SK-N-SH (cell line): ENCODE measurements at regions not wholly inside any gene's neighbourhood (a gene's known extent, or its start where the extent isn't known, plus 50 kb on each side); places are given as distances from the start of the nearest gene placed in this dataset.
"Not testable (repeated sequence)": the region's sequence is repeated elsewhere in the genome, so short reads cannot be mapped to it uniquely, and the experiment has no call there.

Source experiments
- CTCF ChIA-PET: fragments of 300-600, 350-600 bp; formaldehyde crosslinking; extraction: SDS; loops from one replicate; lab custom pipeline; 2021; lab: Yijun Ruan, JAX
- POLR2A ChIA-PET: fragments of 350-600 bp; sonication (Branson Sonifier 250); formaldehyde crosslinking; extraction: SDS; loops from one replicate; lab custom pipeline; 2020; ENCODE audit warnings: antibody characterized with exemption, inconsistent platforms; lab: Yijun Ruan, JAX
- DNase-seq: peaks from one replicate; pipeline ENCODE4 v3.0.0; 2012
- H2AFZ ChIP-seq: fragments of 200-600 bp; sonication (generic); 2 replicates; pipeline ENCODE4 v1.8.1; 2016; ENCODE audit warnings: antibody characterized with exemption, mild to moderate bottlenecking, low read depth
- H3F3A ChIP-seq: fragments of 200-600 bp; sonication (generic); replicated peaks from 2 replicates; pipeline ENCODE3; 2016; ENCODE audit warnings: antibody characterized with exemption, mild to moderate bottlenecking; ENCODE audit not compliant: insufficient read depth
- H3K27ac ChIP-seq, 2 experiments: fragments of 200-500 bp in 1 of 2; fragments of 200-600 bp in 1 of 2; sonication (Bioruptor generic) in 1 of 2; sonication (generic), shearing (Covaris generic) in 1 of 2; 2 replicates each; pipeline versions ENCODE4 v1.5.1 to v1.6.1; 2014 to 2016; ENCODE audit warnings: low read depth in 2 of 2, inconsistent platforms in 1 of 2, low read length in 1 of 2, mild to moderate bottlenecking in 1 of 2, mixed read lengths in 1 of 2
- H3K27me3 ChIP-seq: fragments of 200-600 bp; sonication (generic), shearing (Covaris generic); 2 replicates; pipeline ENCODE4 v1.6.1; 2016; ENCODE audit warnings: mixed run types; ENCODE audit not compliant: insufficient read depth
- H3K36me3 ChIP-seq, 2 experiments: fragments of 200-500 bp in 1 of 2; fragments of 200-600 bp in 1 of 2; sonication (Bioruptor generic) in 1 of 2; sonication (generic) in 1 of 2; replicated peaks in 1 of 2; 2 replicates each; pipeline versions ENCODE3 to v1.5.1; 2014 to 2016; ENCODE audit warnings: low read length in 1 of 2, mild to moderate bottlenecking in 1 of 2; ENCODE audit not compliant: insufficient read depth in 2 of 2, control insufficient read depth in 1 of 2
- H3K4me1 ChIP-seq, 2 experiments: fragments of 200-500 bp in 1 of 2; fragments of 200-600 bp in 1 of 2; sonication (Bioruptor generic) in 1 of 2; sonication (generic), shearing (Covaris generic) in 1 of 2; 2 replicates each; pipeline versions ENCODE4 v1.5.1 to v1.6.1; 2014 to 2016; ENCODE audit warnings: low read depth in 1 of 2, low read length in 1 of 2, mixed run types in 1 of 2; ENCODE audit not compliant: insufficient read depth in 2 of 2, control insufficient read depth in 1 of 2
- H3K4me2 ChIP-seq: fragments of 200-600 bp; sonication (generic), shearing (Covaris generic); 2 replicates; pipeline ENCODE4 v1.6.1; 2017; ENCODE audit warnings: mixed run types
- H3K4me3 ChIP-seq, 2 experiments: fragments of 200-500 bp in 1 of 2; fragments of 200-600 bp in 1 of 2; sonication (Bioruptor generic) in 1 of 2; sonication (generic), shearing (Covaris generic) in 1 of 2; 2 replicates each; pipeline versions ENCODE4 v1.5.1 to v1.8.1; 2014 to 2016; ENCODE audit warnings: low read depth in 2 of 2, inconsistent platforms in 1 of 2, low read length in 1 of 2, mild to moderate bottlenecking in 1 of 2, mixed read lengths in 1 of 2, moderate library complexity in 1 of 2
- H3K79me2 ChIP-seq: fragments of 200-600 bp; sonication (generic); 2 replicates; pipeline ENCODE4 v1.8.1; 2017; ENCODE audit warnings: mild to moderate bottlenecking; ENCODE audit not compliant: insufficient read depth
- H3K9ac ChIP-seq: fragments of 200-600 bp; sonication (generic); 2 replicates; pipeline ENCODE4 v1.6.1; 2017; ENCODE audit warnings: mixed run types
- H3K9me2 ChIP-seq: fragments of 200-600 bp; sonication (generic); 2 replicates; pipeline ENCODE4 v1.6.1; 2017; ENCODE audit warnings: mixed run types
- H3K9me3 ChIP-seq: fragments of 200-600 bp; sonication (generic); 2 replicates; pipeline ENCODE4 v1.6.1; 2017; ENCODE audit warnings: mixed run types, mild to moderate bottlenecking, moderate library complexity
- H4K20me1 ChIP-seq: fragments of 200-600 bp; sonication (generic); 2 replicates; pipeline ENCODE4 v1.6.1; 2017; ENCODE audit warnings: mild to moderate bottlenecking, mixed run types; ENCODE audit not compliant: insufficient read depth
- ELF1 ChIP-seq: IDR thresholded peaks from 2 replicates; pipeline ENCODE4 v1.4.0; 2012
- EZH2phosphoT487 ChIP-seq: fragments of 200-600 bp; sonication (generic); IDR thresholded peaks from 2 replicates; pipeline ENCODE4 v1.6.1; 2017; ENCODE audit warnings: low read depth, mixed run types, mild to moderate bottlenecking, antibody characterized with exemption, moderate library complexity, borderline replicate concordance
- FOSL2 ChIP-seq: IDR thresholded peaks from 2 replicates; pipeline ENCODE4 v1.4.0; 2012; ENCODE audit warnings: low read depth, mild to moderate bottlenecking, moderate library complexity, borderline replicate concordance
- FOXJ3 ChIP-seq: sonication (generic); formaldehyde crosslinking; IDR thresholded peaks from 2 replicates; pipeline ENCODE4 v1.5.1; 2020; ENCODE audit warnings: mild to moderate bottlenecking, missing genetic modification reagents
- FOXM1 ChIP-seq: IDR thresholded peaks from 2 replicates; pipeline ENCODE4 v1.4.0; 2012; ENCODE audit warnings: low read depth, mild to moderate bottlenecking
- GABPA ChIP-seq: IDR thresholded peaks from 2 replicates; pipeline ENCODE4 v1.4.0; 2012; ENCODE audit warnings: low read depth, mild to moderate bottlenecking
- GATA2 ChIP-seq: sonication (generic); formaldehyde crosslinking; IDR thresholded peaks from 2 replicates; pipeline ENCODE4 v1.5.0; 2020; ENCODE audit warnings: mild to moderate bottlenecking, missing genetic modification reagents
- JUND ChIP-seq: IDR thresholded peaks from 2 replicates; pipeline ENCODE4 v1.4.0; 2012
- MEF2A ChIP-seq: IDR thresholded peaks from 2 replicates; pipeline ENCODE4 v1.4.0; 2012; ENCODE audit warnings: low read depth, borderline replicate concordance
- MXI1 ChIP-seq: IDR thresholded peaks from 2 replicates; pipeline ENCODE4 v1.6.1; 2012; ENCODE audit warnings: mild to moderate bottlenecking, low read depth, low read length, improper control_type of control experiment
- NRF1 ChIP-seq: IDR thresholded peaks from 2 replicates; pipeline ENCODE4 v1.6.1; 2012; ENCODE audit warnings: low read depth, mild to moderate bottlenecking, low read length
- RAD21 ChIP-seq: IDR thresholded peaks from 2 replicates; pipeline ENCODE4 v1.6.1; 2012; ENCODE audit warnings: mild to moderate bottlenecking, low read length
- RCOR1 ChIP-seq: fragments of 150-350 bp; IDR thresholded peaks from 2 replicates; pipeline ENCODE4 v1.6.1; 2017; ENCODE audit warnings: antibody characterized with exemption, low read length
- RFX5 ChIP-seq: IDR thresholded peaks from 2 replicates; pipeline ENCODE4 v1.6.1; 2012; ENCODE audit warnings: mild to moderate bottlenecking, improper control_type of control experiment, low read length
- RXRA ChIP-seq: IDR thresholded peaks from 2 replicates; pipeline ENCODE4 v1.4.0; 2012; ENCODE audit warnings: low read depth, mild to moderate bottlenecking, borderline replicate concordance
- TCF12 ChIP-seq: IDR thresholded peaks from 2 replicates; pipeline ENCODE4 v1.4.0; 2012
- TEAD4 ChIP-seq: IDR thresholded peaks from 2 replicates; pipeline ENCODE4 v1.4.0; 2012; ENCODE audit warnings: mild to moderate bottlenecking, borderline replicate concordance; ENCODE audit not compliant: insufficient read depth
- YY1 ChIP-seq: IDR thresholded peaks from 2 replicates; pipeline ENCODE4 v1.4.0; 2012; ENCODE audit warnings: low read depth, mild to moderate bottlenecking
- WGBS: methylation state at CpG from one replicate; pipeline ENCODE4 v1.1.6; 2017; ENCODE audit warnings: low lambda C conversion rate; 5-methylcytosine and 5-hydroxymethylcytosine counted together
- TF ChIP-seq, protein P1 (sequence below): IDR thresholded peaks from 2 replicates; pipeline ENCODE4 v1.6.1; 2012; ENCODE audit warnings: mild to moderate bottlenecking, low read depth, low read length, moderate library complexity

DNA sequence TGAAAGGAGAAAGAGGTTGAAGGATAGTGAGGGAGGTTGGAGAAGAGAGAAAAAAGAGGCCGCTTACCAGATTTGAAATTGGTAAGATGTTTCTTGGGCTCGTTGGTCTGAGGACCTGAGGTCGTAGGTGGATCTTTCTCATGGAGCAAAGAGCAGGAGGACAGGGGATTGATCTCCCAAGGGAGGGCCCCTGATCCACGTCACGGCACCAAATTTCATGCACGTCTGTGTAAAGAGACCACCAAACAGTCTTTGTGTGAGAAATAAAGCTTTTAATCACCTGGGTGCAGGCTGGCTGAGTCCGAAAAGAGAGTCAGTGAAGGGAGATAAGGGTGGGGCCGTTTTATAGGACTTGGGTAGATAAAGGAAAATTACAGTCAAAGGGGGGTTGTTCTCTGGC, 479.7 kb upstream of the SLITRK5 start:
- H3K9me2 ChIP-seq, POLR2A ChIA-PET, DNase-seq, H3K4me3 ChIP-seq, H3F3A ChIP-seq, H3K4me2 ChIP-seq, CTCF ChIA-PET, H3K4me1 ChIP-seq, H3K36me3 ChIP-seq, H3K9ac ChIP-seq, H4K20me1 ChIP-seq, H3K79me2 ChIP-seq, H3K9me3 ChIP-seq, H3K27ac ChIP-seq, H2AFZ ChIP-seq, H3K27me3 ChIP-seq: not testable (repeated sequence)
- 19% methylated on average over 8 of the region's 8 CpGs for WGBS

GRCh38 chr13:87198371-87198770, 472.8 kb upstream of the SLITRK5 start:
- Histone ChIP-seq H3K36me3 (no peaks in the 10 kb centered on the region), H2AFZ (no peak overlapping the region), H3K79me2 (no peaks in the 10 kb centered on the region), H3K27ac (no peak overlapping the region), H3K9me3 (no peaks in the 10 kb centered on the region), H3K27me3 (no peaks in the 10 kb centered on the region), H3K9me2 (no peaks in the 10 kb centered on the region), H3K9ac (no peak overlapping the region), H4K20me1 (no peaks in the 10 kb centered on the region), H3K4me3 (no peak overlapping the region), H3K4me2 (no peak overlapping the region), H3F3A (no peaks in the 10 kb centered on the region), H3K4me1 (no peaks in the 10 kb centered on the region)
- ChIA-PET CTCF (no interaction called here), POLR2A (no interaction called here)
- WGBS, result 3% methylated on average over 3 of the region's 3 CpGs
- TF ChIP-seq YY1 (no peak), RFX5 (no peak), JUND (no peak), EZH2phosphoT487 (no peak), TCF12 (no peak), GATA2 (CRISPR knock-in tag) (no peak), GABPA (no peak), RAD21 (no peak), FOXM1 (no peak), RXRA (no peak), MXI1 (no peak), MEF2A (no peak), ELF1 (no peak), FOXJ3 (CRISPR knock-in tag) (no peak), NRF1 (no peak), RCOR1 (no peak), TEAD4 (no peak), FOSL2 (no peak)
- TF ChIP-seq, protein P1, sequence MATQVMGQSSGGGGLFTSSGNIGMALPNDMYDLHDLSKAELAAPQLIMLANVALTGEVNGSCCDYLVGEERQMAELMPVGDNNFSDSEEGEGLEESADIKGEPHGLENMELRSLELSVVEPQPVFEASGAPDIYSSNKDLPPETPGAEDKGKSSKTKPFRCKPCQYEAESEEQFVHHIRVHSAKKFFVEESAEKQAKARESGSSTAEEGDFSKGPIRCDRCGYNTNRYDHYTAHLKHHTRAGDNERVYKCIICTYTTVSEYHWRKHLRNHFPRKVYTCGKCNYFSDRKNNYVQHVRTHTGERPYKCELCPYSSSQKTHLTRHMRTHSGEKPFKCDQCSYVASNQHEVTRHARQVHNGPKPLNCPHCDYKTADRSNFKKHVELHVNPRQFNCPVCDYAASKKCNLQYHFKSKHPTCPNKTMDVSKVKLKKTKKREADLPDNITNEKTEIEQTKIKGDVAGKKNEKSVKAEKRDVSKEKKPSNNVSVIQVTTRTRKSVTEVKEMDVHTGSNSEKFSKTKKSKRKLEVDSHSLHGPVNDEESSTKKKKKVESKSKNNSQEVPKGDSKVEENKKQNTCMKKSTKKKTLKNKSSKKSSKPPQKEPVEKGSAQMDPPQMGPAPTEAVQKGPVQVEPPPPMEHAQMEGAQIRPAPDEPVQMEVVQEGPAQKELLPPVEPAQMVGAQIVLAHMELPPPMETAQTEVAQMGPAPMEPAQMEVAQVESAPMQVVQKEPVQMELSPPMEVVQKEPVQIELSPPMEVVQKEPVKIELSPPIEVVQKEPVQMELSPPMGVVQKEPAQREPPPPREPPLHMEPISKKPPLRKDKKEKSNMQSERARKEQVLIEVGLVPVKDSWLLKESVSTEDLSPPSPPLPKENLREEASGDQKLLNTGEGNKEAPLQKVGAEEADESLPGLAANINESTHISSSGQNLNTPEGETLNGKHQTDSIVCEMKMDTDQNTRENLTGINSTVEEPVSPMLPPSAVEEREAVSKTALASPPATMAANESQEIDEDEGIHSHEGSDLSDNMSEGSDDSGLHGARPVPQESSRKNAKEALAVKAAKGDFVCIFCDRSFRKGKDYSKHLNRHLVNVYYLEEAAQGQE, result no peak
- DNase-seq, result no peak
